ENCODE measurements at regions not wholly inside any gene's neighbourhood (a gene's known extent, or its start where the extent isn't known, plus 50 kb on each side); places are given as distances from the start of the nearest gene placed in this dataset.
"Not testable (repeated sequence)": the region's sequence is repeated elsewhere in the genome, so short reads cannot be mapped to it uniquely, and the experiment has no call there.

DNA sequence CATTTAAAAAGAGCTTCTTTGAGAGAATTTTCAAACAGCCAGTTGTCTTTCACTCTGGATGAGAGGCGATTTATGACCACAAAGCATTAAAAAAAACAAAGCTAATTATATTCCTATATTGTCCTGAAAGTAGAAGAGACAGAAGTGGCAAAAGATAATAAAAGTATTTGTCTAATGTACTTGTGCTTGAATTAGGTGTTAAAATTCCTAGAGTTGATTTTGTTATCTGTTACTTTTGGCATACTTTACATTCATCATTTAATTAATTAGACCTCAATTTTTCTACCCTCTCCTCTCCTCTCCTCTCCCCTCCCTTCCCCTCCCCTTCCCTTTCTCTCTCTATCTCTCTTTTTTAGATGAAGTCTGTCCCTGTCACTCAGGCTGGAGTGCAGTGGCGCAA lies 635.1 kb upstream of the ZNF385D start:
- Mint-ChIP-seq H3K27ac (no peak overlapping the region), H3K9me3 (peaks cover 3% of the 10 kb centered on the region), H3K27me3 (no peaks in the 10 kb centered on the region), H3K4me1 (ENCODE audit: low read depth) (no peaks in the 10 kb centered on the region), H3K4me3 (no peak overlapping the region), H3K36me3 (ENCODE audit: low read depth) (no peaks in the 10 kb centered on the region)

DNA sequence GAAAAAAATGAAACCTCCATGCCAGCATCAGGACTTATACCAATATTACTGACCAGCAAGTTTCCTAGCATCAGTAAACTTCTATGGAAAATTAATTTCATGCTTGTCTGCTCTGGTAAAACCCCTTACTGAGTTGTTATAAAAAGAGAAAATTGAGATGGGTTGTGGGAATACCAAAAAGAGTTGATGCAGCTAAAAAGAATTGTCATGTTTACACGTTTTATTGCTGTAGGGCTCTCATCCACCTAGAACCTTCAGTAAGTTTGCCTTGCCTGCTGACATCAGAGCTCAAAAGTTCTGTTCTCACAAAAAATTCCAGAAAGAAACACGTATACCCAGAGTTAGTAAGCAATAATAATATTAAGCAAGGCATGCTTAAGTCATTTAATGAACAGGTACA lies 641.3 kb upstream of the ZNF385D start:
- H3K36me3 Mint-ChIP-seq (ENCODE audit: low read depth), result no peaks in the 10 kb centered on the region
- H3K4me1 Mint-ChIP-seq (ENCODE audit: low read depth), result no peaks in the 10 kb centered on the region
- H3K9me3 Mint-ChIP-seq, result peaks cover 3% of the 10 kb centered on the region
- H3K27ac Mint-ChIP-seq, result no peak overlapping the region
- no peaks in the 10 kb centered on the region for H3K27me3 Mint-ChIP-seq
- H3K4me3 Mint-ChIP-seq, result no peak overlapping the region

DNA sequence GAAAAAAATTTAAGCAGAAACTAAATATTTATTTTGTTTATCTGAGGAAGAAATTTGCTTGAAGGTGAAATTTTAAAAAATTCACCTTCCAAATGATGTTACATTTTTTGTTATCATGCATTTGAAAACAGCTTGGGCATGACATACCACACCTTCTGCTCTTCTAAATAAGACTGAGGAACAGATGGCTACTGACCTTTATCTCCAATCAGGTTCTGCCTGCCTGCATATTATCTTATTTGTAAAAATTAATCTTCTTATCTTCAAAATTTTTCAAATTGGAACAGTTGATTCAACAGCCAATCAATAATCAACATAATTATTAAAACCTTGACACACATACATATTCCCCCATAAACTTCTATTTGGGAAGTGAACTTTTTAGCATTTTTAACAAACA lies 641.8 kb upstream of the ZNF385D start:
- Mint-ChIP-seq H3K9me3 (peaks cover 4% of the 10 kb centered on the region), H3K27me3 (no peaks in the 10 kb centered on the region), H3K36me3 (ENCODE audit: low read depth) (no peaks in the 10 kb centered on the region), H3K4me1 (ENCODE audit: low read depth) (no peaks in the 10 kb centered on the region), H3K27ac (no peak overlapping the region), H3K4me3 (no peak overlapping the region)

DNA sequence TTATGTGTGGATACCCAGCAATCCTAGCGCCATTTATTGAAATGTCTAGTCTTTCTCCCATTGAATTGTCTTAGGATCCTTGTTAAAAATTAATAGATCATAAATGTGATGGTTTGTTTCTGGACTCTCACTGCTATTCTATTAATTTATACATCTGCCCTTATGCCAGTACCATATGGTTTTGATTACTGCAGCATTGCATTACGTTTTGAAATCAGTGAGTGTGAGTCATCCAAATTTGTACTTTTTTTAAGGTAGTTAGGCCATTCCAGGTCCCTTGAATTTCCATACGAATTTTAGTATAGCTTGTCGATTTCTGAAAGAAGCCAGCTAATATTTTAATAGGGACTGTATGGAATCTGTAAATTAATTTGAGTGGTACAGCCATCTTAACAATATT lies 648.6 kb upstream of the ZNF385D start:
- Mint-ChIP-seq H3K27me3 (no peaks in the 10 kb centered on the region), H3K4me3 (no peak overlapping the region), H3K4me1 (ENCODE audit: low read depth) (no peaks in the 10 kb centered on the region), H3K9me3 (peaks cover 7% of the 10 kb centered on the region), H3K36me3 (ENCODE audit: low read depth) (no peaks in the 10 kb centered on the region), H3K27ac (no peak overlapping the region)

DNA sequence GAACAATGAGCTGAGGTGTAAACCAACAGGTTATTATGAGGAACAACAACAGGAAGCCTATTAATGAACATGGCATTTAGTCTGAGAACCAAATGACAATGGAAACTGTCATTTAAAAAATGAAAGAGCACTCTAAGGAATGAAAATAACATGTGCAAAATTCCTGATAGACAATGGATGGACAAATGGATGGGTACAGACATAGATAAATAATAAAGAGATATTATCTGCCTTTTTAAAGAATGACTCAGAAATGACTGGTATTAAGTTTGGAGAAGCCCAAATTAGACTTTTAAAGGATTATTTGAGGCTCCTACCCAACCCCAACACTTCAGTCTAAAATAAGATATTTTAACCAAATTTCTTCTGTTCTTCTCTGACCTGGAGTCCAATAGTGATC lies 650.5 kb upstream of the ZNF385D start:
- Mint-ChIP-seq H3K27me3 (no peaks in the 10 kb centered on the region), H3K27ac (no peak overlapping the region), H3K36me3 (ENCODE audit: low read depth) (no peaks in the 10 kb centered on the region)

DNA sequence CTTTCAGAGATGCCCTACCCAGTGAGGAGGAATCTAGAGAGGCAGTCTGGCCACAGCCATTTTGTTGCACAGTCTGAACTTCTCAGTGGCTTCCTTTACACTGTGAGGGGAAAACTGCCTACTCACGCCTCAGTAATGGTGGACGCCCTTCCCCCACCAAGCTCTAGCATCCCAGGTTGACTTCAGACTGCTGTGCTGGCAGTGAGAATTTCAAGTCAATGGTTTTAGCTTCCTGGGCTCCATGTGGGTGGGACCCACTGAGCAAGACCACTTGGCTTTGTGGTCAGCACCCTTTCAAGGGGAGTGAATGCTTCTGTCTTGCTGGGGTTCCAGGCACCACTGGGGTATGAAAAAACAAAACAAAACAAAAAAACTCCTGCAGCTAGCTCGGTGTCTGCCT lies 663.2 kb upstream of the ZNF385D start:
- peaks cover 6% of the 10 kb centered on the region for H3K9me3 Mint-ChIP-seq
- no peaks in the 10 kb centered on the region for H3K4me1 Mint-ChIP-seq (ENCODE audit: low read depth)
- no peak overlapping the region for H3K4me3 Mint-ChIP-seq
- no peaks in the 10 kb centered on the region for H3K36me3 Mint-ChIP-seq (ENCODE audit: low read depth)
- H3K27ac Mint-ChIP-seq, result no peak overlapping the region
- H3K27me3 Mint-ChIP-seq, result no peaks in the 10 kb centered on the region

More for the DNA sequence above, 650.5 kb upstream of the ZNF385D start:
- Mint-ChIP-seq H3K4me1 (ENCODE audit: low read depth) (no peaks in the 10 kb centered on the region), H3K9me3 (peaks cover 7% of the 10 kb centered on the region), H3K4me3 (no peak overlapping the region)

DNA sequence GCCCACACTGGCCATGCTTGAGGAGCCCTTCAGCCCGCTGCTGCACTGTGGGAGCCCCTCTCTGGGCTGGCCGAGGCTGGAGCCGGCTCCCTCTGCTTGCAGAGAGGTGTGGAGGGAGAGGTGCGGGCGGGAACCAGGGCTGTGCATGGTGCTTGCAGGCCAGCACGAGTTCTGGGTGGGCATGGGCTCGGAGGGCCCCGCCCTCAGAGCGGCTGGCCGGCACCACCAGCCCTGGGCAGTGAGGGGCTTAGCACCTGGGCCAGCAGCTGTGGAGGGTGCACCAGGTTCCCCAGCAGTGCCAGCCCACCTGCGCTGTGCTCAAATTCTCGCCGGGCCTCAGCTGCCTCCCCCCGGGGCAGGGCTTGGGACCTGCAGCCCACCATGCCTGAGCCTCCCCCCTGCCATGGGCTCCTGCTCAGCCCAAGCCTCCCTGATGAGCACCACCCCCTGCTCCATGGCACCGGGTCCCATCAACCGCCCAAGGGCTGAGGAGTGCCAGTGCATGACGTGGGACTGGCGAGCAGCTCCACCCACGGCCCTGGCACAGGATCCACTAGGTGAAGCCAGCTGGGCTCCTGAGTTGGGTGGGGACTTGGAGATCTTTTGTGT lies 665.9 kb upstream of the ZNF385D start:
- not testable (repeated sequence) for H3K27me3 Mint-ChIP-seq; H3K27ac Mint-ChIP-seq; H3K4me1 Mint-ChIP-seq (ENCODE audit: low read depth); H3K9me3 Mint-ChIP-seq; H3K36me3 Mint-ChIP-seq (ENCODE audit: low read depth); H3K4me3 Mint-ChIP-seq

DNA sequence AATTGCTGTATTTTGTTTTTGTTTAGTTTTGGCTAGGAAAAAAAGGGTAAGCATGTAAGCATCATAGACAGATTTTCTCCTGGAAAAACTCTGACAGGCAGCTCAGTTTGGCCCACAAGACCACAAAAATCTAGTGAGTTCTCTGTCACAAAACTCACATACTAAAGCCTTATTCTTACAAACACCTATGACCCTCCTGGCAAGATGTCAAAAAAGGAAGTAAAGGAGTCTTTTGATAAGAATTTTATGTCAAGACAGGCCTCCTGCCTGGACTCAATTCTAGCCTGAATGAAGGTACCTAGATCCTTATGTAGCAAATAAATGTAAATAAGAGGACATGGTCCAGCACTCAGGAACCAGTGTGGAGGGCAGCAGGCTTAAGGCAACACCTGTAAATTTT lies 668.3 kb upstream of the ZNF385D start:
- Mint-ChIP-seq H3K27ac (no peak overlapping the region), H3K27me3 (no peaks in the 10 kb centered on the region), H3K4me1 (ENCODE audit: low read depth) (no peaks in the 10 kb centered on the region), H3K36me3 (ENCODE audit: low read depth) (no peaks in the 10 kb centered on the region), H3K9me3 (peaks cover 3% of the 10 kb centered on the region), H3K4me3 (no peak overlapping the region)

DNA sequence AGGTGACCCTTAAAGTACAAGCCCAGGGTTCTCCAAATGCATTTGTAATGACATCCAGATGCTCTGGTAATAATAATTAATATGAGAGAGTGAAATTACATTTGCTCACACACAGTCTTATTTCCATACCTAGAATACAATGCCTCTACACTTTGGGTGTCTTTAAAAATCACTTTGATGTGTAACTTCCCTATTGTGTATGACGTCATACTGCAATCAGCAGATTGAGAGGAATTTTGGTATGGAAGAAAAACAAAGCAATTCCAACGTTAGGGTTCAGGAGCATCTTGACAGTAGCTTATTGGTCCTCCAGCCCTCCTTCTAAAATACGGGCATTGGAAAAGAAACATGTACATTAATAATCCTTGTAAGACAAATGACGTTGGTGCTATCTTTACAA lies 670.6 kb upstream of the ZNF385D start:
- Mint-ChIP-seq H3K27ac (no peak overlapping the region), H3K36me3 (ENCODE audit: low read depth) (no peaks in the 10 kb centered on the region), H3K4me3 (no peak overlapping the region), H3K4me1 (ENCODE audit: low read depth) (no peaks in the 10 kb centered on the region), H3K27me3 (no peaks in the 10 kb centered on the region), H3K9me3 (peaks cover 3% of the 10 kb centered on the region)

DNA sequence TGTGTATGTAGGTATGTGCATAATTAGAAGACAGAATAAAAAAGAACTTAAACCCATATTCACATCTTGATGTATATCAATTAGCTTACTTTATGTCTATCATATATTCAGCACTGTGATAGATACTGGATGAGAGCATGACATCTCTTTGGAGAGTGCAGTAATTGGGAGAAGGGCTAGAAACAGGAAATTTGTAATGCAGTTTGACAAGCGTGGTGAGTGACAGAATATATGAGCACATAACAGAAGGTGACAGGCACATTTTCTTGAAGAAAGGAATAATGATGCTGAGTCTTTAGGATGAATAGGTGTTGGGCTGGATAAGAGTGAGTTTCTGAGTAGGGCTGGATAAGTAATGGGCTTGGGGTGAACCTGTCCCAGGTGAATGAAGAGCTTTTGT lies 680.3 kb upstream of the ZNF385D start:
- Mint-ChIP-seq H3K27ac (no peak overlapping the region), H3K9me3 (peaks cover 4% of the 10 kb centered on the region), H3K36me3 (ENCODE audit: low read depth) (no peaks in the 10 kb centered on the region), H3K4me1 (ENCODE audit: low read depth) (no peaks in the 10 kb centered on the region), H3K27me3 (no peaks in the 10 kb centered on the region), H3K4me3 (no peak overlapping the region)

DNA sequence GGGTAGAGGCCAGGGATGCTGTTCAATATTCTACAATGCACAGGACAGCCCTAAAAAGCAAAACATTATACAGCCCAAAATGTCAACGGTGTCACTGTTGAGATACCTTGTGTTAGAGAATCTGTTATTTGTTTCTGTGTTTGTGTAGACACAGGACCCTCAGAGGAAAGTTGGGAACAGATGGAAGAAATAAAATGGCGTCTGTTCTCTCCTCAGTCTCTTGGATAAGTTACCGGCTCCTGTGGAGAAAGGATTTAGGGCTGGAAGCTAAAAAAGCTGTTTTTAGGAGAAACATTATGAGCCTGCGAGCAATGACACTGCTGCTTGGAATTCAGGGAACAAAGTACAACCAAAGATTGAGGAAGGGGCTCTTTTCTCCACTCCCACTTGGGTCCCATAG lies 688.6 kb upstream of the ZNF385D start:
- Mint-ChIP-seq H3K9me3 (no peaks in the 10 kb centered on the region), H3K4me3 (no peak overlapping the region), H3K4me1 (ENCODE audit: low read depth) (no peaks in the 10 kb centered on the region), H3K36me3 (ENCODE audit: low read depth) (no peaks in the 10 kb centered on the region), H3K27me3 (no peaks in the 10 kb centered on the region), H3K27ac (no peak overlapping the region)

DNA sequence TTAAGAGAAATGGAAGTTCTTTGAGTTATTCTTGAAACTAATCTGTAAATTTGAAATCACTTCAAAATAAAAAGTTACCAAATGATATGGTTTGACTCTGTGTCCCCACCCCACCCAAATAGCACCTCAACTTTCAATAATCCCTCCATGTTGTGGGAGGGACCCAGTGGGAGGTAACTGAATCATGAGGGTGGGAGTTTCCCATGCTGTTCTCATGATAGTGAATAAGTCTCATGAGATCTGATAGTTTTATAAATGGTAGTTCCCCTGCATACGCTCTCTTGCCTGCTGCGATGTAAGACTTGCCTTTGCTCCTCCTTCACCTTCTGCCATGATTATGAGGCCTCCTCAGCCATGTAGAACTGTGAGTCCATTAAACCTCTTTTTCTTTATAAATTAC lies 690.7 kb upstream of the ZNF385D start:
- Mint-ChIP-seq H3K36me3 (ENCODE audit: low read depth) (no peaks in the 10 kb centered on the region), H3K4me3 (no peak overlapping the region), H3K27ac (no peak overlapping the region), H3K4me1 (ENCODE audit: low read depth) (no peaks in the 10 kb centered on the region), H3K27me3 (no peaks in the 10 kb centered on the region), H3K9me3 (no peaks in the 10 kb centered on the region)

DNA sequence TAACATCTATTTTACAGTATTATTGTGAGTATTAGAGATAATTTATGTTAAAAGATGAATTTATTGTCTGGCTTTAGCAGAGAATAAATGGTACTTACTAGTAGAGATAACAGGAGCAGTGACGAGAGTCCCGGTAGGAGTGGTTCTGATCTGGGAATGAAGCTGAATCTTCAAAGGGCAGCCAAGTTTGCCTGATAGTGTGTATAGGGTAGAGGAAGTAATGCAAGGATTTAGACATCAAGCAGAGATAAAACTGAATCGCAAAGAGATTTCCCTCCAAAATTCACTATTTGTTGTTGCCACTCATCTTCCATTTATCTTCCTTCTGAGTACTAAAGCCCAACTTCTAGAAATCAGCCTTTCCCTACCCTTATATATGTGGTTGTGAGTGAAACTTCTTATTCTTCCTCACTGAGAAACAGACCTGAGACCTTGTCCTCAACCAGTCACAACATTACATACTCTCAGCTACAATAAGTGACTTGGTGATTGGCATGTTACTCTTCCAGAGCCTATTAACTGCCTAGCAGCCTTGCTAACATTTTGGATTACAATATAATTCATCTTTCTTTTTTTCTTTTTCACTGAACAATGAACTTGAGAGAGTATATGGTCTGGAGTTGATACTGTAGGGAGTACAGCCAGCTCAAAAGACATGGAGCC lies 692.7 kb upstream of the ZNF385D start:
- Mint-ChIP-seq H3K4me1 (ENCODE audit: low read depth) (no peaks in the 10 kb centered on the region), H3K36me3 (ENCODE audit: low read depth) (no peaks in the 10 kb centered on the region), H3K9me3 (no peaks in the 10 kb centered on the region), H3K27me3 (no peaks in the 10 kb centered on the region), H3K27ac (no peak overlapping the region), H3K4me3 (no peak overlapping the region)

DNA sequence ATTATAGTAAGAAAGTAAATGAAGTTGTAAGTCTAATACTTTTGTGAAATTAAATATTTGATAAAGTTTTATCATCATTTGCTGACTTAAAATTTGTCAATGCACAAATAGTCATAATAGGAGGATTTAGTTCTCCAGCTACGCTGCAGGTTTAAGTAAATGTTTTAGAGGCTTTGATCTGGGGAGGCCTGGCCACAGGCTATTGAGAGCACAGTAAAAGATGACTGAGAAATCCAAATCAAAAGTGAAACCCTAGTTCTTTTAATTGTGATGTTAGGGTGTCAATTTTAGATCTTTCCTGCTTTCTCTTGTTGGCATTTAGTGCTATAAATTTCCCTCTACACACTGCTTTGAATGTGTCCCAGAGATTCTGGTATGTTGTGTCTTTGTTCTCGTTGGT lies 694.3 kb upstream of the ZNF385D start:
- not testable (repeated sequence) for H3K27ac Mint-ChIP-seq; H3K4me1 Mint-ChIP-seq (ENCODE audit: low read depth); H3K36me3 Mint-ChIP-seq (ENCODE audit: low read depth); H3K27me3 Mint-ChIP-seq; H3K4me3 Mint-ChIP-seq; H3K9me3 Mint-ChIP-seq

DNA sequence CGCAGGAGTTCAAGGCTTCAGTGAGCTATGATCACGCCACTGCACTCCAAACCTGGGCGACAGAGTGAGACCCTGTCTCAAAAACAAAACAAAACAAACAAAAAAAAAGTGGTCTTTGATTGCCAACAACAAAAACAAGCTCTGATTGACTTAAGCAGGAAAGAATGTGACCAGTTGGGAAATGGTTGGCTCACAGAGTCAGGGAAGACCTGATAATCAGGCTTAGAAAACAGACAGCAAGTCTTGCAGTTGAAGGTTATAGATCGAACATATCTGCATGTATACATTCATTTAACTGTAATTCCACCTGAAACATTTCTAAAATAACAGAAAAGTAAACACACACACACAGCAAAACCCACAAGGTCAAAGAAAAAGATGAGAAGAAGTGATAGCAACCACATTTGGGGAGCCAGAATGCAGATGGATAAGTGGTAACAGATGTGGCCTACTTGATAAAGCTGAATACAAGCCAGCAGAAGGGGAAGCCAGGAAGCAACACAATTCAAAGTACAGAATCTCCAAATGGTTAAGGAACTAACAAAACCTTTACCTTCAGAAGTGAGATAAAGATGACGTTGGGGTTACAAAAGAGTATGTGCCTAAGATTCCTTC lies 699.9 kb upstream of the ZNF385D start:
- Mint-ChIP-seq H3K4me1 (ENCODE audit: low read depth) (no peaks in the 10 kb centered on the region), H3K4me3 (no peak overlapping the region), H3K27me3 (no peaks in the 10 kb centered on the region), H3K36me3 (ENCODE audit: low read depth) (no peaks in the 10 kb centered on the region), H3K9me3 (peaks cover 2% of the 10 kb centered on the region), H3K27ac (no peak overlapping the region)

DNA sequence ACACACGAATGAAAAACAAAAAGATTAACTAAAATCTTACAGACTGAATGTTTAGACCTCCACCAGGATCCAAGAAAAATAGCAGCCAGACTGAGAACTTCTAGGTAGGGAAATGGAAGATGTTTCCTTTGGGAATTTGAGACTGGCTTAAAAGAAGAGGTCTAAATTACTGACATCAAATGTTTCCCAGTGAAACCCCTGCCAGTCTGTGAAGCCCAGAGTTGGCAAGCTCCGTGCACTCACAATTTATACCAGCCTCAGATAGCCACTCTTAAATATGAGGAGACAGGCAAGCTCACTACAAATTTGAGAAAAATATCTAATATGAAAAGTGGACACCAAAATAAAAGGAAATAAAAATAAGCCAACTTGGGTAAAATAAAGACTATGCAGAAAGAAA lies 700.5 kb upstream of the ZNF385D start:
- H3K9me3 Mint-ChIP-seq, result peaks cover 2% of the 10 kb centered on the region
- no peak overlapping the region for H3K4me3 Mint-ChIP-seq
- H3K4me1 Mint-ChIP-seq (ENCODE audit: low read depth), result no peaks in the 10 kb centered on the region
- no peaks in the 10 kb centered on the region for H3K27me3 Mint-ChIP-seq
- no peak overlapping the region for H3K27ac Mint-ChIP-seq
- H3K36me3 Mint-ChIP-seq (ENCODE audit: low read depth), result no peaks in the 10 kb centered on the region
